Osteocyte (in vitro differentiated cells): ENCODE measurements at regions not wholly inside any gene's neighbourhood (a gene's known extent, or its start where the extent isn't known, plus 50 kb on each side); places are given as distances from the start of the nearest gene placed in this dataset.
A peak's percentile ranks its signal among the peaks of the same experiment; 100 is the strongest.

ENCODE experiments used
- DNase-seq: peaks from one replicate; pipeline ENCODE4 v3.0.0; 2021; ENCODE audit warnings: mixed read lengths; ENCODE audit not compliant: unreplicated experiment; ENCODE audit errors: extremely low spot score
- H3K27ac Mint-ChIP-seq: one replicate; pipeline ENCODE4 v1.8.0; 2021; ENCODE audit warnings: mild to moderate bottlenecking, mixed read lengths; ENCODE audit not compliant: unreplicated experiment
- H3K27me3 Mint-ChIP-seq: one replicate; pipeline ENCODE4 v1.8.0; 2021; ENCODE audit warnings: mixed read lengths; ENCODE audit not compliant: unreplicated experiment
- H3K36me3 Mint-ChIP-seq: one replicate; pipeline ENCODE4 v1.8.0; 2021; ENCODE audit warnings: mixed read lengths; ENCODE audit not compliant: unreplicated experiment
- H3K4me1 Mint-ChIP-seq: one replicate; pipeline ENCODE4 v1.8.0; 2021; ENCODE audit warnings: mixed read lengths; ENCODE audit not compliant: unreplicated experiment
- H3K4me3 Mint-ChIP-seq: one replicate; pipeline ENCODE4 v1.8.0; 2021; ENCODE audit warnings: mild to moderate bottlenecking, moderate library complexity, mixed read lengths; ENCODE audit not compliant: unreplicated experiment
- H3K9me3 Mint-ChIP-seq: one replicate; pipeline ENCODE4 v1.8.0; 2021; ENCODE audit warnings: mixed read lengths; ENCODE audit not compliant: unreplicated experiment
- TF ChIP-seq, protein P1 (sequence below): fragments of 200-600 bp; sonication (generic); IDR thresholded peaks from 2 replicates; pipeline ENCODE4 v1.5.0; 2021; ENCODE audit warnings: antibody characterized with exemption, mild to moderate bottlenecking, moderate library complexity

- H3K4me3 Mint-ChIP-seq: no peak overlapping the region
- H3K27me3 Mint-ChIP-seq: no peaks in the 10 kb centered on the region
- TF ChIP-seq, protein P1, sequence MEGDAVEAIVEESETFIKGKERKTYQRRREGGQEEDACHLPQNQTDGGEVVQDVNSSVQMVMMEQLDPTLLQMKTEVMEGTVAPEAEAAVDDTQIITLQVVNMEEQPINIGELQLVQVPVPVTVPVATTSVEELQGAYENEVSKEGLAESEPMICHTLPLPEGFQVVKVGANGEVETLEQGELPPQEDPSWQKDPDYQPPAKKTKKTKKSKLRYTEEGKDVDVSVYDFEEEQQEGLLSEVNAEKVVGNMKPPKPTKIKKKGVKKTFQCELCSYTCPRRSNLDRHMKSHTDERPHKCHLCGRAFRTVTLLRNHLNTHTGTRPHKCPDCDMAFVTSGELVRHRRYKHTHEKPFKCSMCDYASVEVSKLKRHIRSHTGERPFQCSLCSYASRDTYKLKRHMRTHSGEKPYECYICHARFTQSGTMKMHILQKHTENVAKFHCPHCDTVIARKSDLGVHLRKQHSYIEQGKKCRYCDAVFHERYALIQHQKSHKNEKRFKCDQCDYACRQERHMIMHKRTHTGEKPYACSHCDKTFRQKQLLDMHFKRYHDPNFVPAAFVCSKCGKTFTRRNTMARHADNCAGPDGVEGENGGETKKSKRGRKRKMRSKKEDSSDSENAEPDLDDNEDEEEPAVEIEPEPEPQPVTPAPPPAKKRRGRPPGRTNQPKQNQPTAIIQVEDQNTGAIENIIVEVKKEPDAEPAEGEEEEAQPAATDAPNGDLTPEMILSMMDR: no peak
- H3K36me3 Mint-ChIP-seq: no peaks in the 10 kb centered on the region
- no peaks in the 10 kb centered on the region for H3K9me3 Mint-ChIP-seq
- no peak overlapping the region for H3K27ac Mint-ChIP-seq
- DNase-seq: no peak
- H3K4me1 Mint-ChIP-seq: peaks cover 65% of the 10 kb centered on the region
These were observed 110.9 kb upstream of the RND3 start for GRCh38 chr2:150598383-150598782.

- H3K9me3 Mint-ChIP-seq: no peaks in the 10 kb centered on the region
- no peak for DNase-seq
- peaks cover 67% of the 10 kb centered on the region for H3K4me1 Mint-ChIP-seq
These were observed 108.5 kb upstream of the RND3 start for GRCh38 chr2:150595803-150596470.

DNA sequence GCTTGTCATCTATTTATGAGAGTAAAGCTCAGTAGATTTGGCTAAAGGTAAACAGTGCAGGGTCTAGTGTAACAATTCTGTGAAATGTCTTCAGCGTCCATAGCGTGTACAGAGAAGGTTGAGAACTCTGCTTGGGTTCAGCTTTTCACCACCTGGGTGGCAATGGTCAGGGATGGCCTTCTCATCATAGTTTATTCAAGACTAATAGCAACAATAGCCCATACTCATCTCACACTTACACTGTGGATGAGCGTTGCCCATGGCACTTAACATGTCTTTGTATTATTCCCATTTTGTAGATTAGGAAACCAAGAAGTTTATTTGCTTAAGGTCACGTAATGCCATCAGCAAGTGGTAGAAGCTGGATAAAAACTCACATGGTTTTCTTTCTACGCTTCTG is 106.8 kb upstream of the RND3 start:
- Mint-ChIP-seq H3K36me3 (no peaks in the 10 kb centered on the region), H3K4me3 (no peak overlapping the region), H3K27me3 (no peaks in the 10 kb centered on the region), H3K27ac (no peak overlapping the region), H3K9me3 (no peaks in the 10 kb centered on the region), H3K4me1 (peaks cover 61% of the 10 kb centered on the region)
- TF ChIP-seq, protein P1: no peak
- no peak for DNase-seq

More at GRCh38 chr2:150595803-150596470, 108.5 kb upstream of the RND3 start:
- Mint-ChIP-seq H3K27me3 (no peaks in the 10 kb centered on the region), H3K27ac (peak overlapping the region; percentile 85), H3K36me3 (no peaks in the 10 kb centered on the region), H3K4me3 (peak overlapping the region; percentile 3)
- TF ChIP-seq, protein P1: no peak

DNA sequence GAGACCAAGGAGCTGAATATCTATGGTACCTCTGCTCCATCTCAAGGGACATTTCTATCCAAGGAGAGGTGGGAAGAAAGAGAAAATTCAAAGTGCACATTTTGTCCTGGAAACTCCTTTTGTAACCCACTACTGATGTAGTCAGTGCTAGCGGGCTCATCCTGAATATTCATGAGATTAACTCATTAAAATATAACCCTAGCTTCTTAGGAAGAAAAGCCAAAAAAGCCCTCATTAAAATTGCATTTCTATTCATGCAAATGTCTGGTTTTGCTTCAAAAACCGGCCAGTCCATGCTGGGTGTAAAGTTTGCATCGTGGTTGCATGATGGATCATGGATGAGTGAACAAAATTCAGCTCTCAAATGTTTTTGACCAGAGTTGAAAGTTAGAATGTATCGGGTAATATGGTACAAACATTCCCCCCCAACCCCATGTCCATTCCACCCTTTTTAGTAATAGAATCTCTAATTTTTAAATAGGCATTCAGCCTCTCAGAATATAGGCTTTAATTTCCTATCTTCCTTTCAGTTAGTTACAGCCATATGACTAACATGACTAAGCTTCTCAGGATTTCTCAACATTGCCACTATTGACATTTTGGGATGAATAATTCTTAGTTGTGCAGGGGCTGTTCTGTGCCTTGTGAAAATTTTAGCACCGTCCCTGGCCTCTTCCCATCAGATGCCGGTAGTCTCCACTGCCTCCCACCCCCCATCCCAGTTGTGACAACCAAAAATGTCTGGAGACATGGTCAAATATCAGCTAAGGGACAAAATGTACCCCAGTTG is 104.2 kb upstream of the RND3 start:
- H3K27ac Mint-ChIP-seq: peak overlapping the region; percentile 78
- H3K4me3 Mint-ChIP-seq: no peak overlapping the region
- H3K9me3 Mint-ChIP-seq: no peaks in the 10 kb centered on the region
- no peak for DNase-seq
- TF ChIP-seq, protein P1: no peak
- no peaks in the 10 kb centered on the region for H3K27me3 Mint-ChIP-seq
- H3K36me3 Mint-ChIP-seq: no peaks in the 10 kb centered on the region
- peaks cover 59% of the 10 kb centered on the region for H3K4me1 Mint-ChIP-seq

- no peak overlapping the region for H3K27ac Mint-ChIP-seq
- TF ChIP-seq, protein P1: no peak
- no peaks in the 10 kb centered on the region for H3K36me3 Mint-ChIP-seq
- no peaks in the 10 kb centered on the region for H3K9me3 Mint-ChIP-seq
- DNase-seq: no peak
- no peaks in the 10 kb centered on the region for H3K27me3 Mint-ChIP-seq
- H3K4me1 Mint-ChIP-seq: peaks cover 47% of the 10 kb centered on the region
- H3K4me3 Mint-ChIP-seq: no peak overlapping the region
These were observed 102.2 kb upstream of the RND3 start for GRCh38 chr2:150589681-150590080.
